ENCODE measurements at regions not wholly inside any gene's neighbourhood (a gene's known extent, or its start where the extent isn't known, plus 50 kb on each side); places are given as distances from the start of the nearest gene placed in this dataset.

DNA sequence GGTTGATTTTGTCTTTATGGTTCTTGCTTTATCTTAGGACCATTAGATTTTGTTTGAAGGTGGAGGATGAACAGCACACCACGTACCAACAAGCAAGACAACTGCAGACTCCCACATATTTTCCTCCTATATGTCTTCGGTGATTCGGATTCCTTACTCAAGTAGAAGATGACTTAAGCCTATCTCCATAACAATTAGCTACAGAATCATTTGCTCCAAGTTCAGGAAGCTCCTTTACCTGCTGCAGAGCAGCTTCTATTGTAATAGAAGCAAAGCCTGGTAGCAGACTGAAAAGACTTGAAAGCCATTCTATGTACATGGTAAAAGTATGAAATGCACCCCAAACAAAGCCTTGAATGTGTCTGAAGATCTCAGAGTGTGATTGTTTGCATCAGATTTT, 229.0 kb downstream of the SOX2 start:
- TF ChIP-seq, protein P1, sequence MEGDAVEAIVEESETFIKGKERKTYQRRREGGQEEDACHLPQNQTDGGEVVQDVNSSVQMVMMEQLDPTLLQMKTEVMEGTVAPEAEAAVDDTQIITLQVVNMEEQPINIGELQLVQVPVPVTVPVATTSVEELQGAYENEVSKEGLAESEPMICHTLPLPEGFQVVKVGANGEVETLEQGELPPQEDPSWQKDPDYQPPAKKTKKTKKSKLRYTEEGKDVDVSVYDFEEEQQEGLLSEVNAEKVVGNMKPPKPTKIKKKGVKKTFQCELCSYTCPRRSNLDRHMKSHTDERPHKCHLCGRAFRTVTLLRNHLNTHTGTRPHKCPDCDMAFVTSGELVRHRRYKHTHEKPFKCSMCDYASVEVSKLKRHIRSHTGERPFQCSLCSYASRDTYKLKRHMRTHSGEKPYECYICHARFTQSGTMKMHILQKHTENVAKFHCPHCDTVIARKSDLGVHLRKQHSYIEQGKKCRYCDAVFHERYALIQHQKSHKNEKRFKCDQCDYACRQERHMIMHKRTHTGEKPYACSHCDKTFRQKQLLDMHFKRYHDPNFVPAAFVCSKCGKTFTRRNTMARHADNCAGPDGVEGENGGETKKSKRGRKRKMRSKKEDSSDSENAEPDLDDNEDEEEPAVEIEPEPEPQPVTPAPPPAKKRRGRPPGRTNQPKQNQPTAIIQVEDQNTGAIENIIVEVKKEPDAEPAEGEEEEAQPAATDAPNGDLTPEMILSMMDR (IDR thresholded peaks at IDR 0.05; ENCODE audit: control extremely low read depth, extremely low read depth, low read depth, missing control alignments), result no peak
- ChIA-PET POLR2A (no interaction called here), CTCF (interaction anchor here (1.0 to 1.9 kb wide), 9 partner anchors 11 to 239 kb away, joined by 3 to 6 read pairs (median 4); no protein-coding TSS in a partner anchor)
- DNase-seq (ENCODE audit: extremely low spot score), result no peak

DNA sequence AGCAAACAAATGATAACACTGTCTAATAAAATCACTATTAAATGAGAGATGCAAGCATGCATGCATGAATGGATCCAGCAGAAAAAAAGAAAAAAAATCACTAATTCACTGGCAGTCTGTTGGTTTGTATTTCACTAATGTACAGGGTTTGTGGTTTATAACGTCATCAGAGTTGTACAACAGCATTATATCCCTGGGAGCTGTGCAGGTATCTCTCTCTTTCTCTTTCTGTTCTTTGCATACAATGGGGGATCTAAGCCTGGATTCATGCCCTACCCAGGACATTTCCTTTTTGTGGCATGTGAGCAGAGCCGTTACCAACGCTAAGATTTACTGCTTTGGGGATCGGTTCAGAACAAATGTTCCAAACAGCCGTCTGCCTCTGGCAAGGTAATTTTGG, 229.5 kb downstream of the SOX2 start:
- DNase-seq (ENCODE audit: extremely low spot score), result no peak
- CTCF ChIA-PET, result interaction anchor here (1.0 to 1.8 kb wide), 7 partner anchors 10 to 240 kb away, joined by 3 to 6 read pairs (median 4); no protein-coding TSS in a partner anchor
- POLR2A ChIA-PET, result interaction anchor here (0.5 kb wide), 1 partner anchor 585 kb away, joined by 3 read pairs; no protein-coding TSS in a partner anchor
- TF ChIP-seq, protein P1 (IDR thresholded peaks at IDR 0.05; ENCODE audit: control extremely low read depth, extremely low read depth, low read depth, missing control alignments), result no peak

DNA sequence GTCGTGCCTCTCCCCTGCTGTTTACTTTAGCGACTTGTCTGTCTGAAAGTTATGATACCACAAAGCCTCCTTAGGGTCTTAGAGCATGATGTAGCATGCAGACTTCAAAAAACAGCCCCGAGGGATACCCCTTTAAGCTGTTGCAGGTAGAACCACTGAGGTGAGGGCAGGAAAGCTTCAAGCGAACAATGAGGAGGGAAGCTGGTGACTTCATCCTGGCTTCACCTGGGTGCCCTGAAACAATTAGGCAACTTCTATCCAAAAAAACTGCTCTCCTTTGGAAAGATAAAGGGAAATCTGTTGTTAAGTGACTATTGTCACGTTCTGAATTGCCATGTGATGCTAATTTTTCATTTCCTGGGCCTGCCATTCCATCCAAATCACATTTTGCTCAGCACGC, 231.6 kb downstream of the SOX2 start:
- no peak for DNase-seq (ENCODE audit: extremely low spot score)
- POLR2A ChIA-PET, result no interaction called here

DNA sequence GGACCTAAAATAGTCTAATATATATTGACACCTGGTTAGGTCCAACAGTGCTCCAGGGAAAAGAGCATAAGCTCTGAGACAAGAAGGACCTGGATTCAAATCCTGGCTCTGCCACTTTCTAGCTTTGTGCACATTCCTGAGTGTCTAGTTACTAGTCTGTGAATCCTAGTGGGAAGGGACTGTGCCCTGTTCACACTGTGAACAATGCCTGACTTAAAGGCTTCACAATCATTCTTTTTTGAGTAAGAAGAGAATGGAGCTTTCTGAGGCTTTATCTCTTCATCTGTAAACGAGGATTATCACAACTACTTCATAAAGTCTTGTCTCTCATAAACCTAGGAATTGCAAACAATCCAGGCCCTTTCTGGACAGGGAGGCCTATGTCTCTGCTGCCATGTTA, 235.9 kb downstream of the SOX2 start:
- POLR2A ChIA-PET, result no interaction called here
- no peak for DNase-seq (ENCODE audit: extremely low spot score)
- TF ChIP-seq, protein P1 (IDR thresholded peaks at IDR 0.05; ENCODE audit: control extremely low read depth, extremely low read depth, low read depth, missing control alignments), result no peak
- CTCF ChIA-PET, result interaction anchor here (0.7 to 0.8 kb wide), 2 partner anchors 11 to 15 kb away, joined by 3 to 4 read pairs; no protein-coding TSS in a partner anchor

More for the DNA sequence above, 231.6 kb downstream of the SOX2 start:
- CTCF ChIA-PET, result no interaction called here
- TF ChIP-seq, protein P1 (IDR thresholded peaks at IDR 0.05; ENCODE audit: control extremely low read depth, extremely low read depth, low read depth, missing control alignments), result no peak

DNA sequence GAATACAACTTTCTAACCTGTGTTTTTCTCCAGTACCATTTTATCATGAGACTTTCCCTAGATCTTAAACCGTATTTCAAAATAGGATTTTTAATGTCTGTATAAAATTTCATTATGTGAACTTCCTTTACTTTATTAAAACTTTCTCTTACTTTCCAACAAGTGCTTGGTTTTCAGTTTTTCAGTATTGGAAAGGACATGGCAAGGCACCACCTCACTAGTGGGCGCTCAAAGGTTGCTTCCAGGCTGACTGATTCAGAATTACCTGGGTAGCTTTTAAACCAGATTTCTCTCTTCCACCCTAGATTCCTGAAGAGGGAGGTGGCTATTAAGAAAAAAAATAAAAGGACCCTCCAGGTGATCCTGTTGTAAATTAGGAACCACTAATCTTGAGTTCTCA, 236.6 kb downstream of the SOX2 start:
- ChIA-PET CTCF (interaction anchor here (0.8 kb wide), 1 partner anchor 15 kb away, joined by 3 read pairs; no protein-coding TSS in a partner anchor), POLR2A (no interaction called here)
- TF ChIP-seq, protein P1 (IDR thresholded peaks at IDR 0.05; ENCODE audit: control extremely low read depth, extremely low read depth, low read depth, missing control alignments), result no peak
- DNase-seq (ENCODE audit: extremely low spot score), result no peak

DNA sequence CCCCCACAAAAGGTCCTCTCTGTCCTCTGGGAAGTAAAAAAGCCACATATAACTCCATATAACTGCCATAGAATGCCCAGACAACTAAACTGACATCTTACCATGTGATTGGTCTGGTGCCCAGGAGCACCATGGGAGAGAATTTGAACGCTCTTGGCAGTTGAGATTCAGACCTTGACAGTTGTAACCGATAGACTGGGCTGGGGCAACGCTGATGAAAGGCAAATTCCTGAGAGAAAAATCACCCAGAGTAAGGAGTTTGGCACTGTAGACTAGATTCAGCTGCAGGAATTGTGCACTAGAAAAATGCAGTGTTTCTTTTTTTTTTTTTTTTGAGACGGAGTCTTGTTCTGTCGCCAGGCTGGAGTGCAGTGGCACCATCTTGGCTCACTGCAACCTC, 240.5 kb downstream of the SOX2 start:
- TF ChIP-seq, protein P1 (IDR thresholded peaks at IDR 0.05; ENCODE audit: control extremely low read depth, extremely low read depth, low read depth, missing control alignments), result no peak
- POLR2A ChIA-PET, result no interaction called here
- CTCF ChIA-PET, result no interaction called here
- DNase-seq (ENCODE audit: extremely low spot score), result no peak
